Esophagus squamous epithelium (tissue), 5 donors: ENCODE measurements at regions not wholly inside any gene's neighbourhood (a gene's known extent, or its start where the extent isn't known, plus 50 kb on each side); places are given as distances from the start of the nearest gene placed in this dataset.

Experiments used
- DNase-seq: peaks from one replicate; lab custom pipeline; 2025; lab: John Stamatoyannopoulos, UW
- H3K27ac ChIP-seq, 4 donors: fragments of 200-600 bp; sonication (generic); one replicate each; pipeline ENCODE4 v1.5.1; 2016 to 2019; ENCODE audit warnings: mild to moderate bottlenecking in 1 of 4
- H3K27me3 ChIP-seq, 4 donors: fragments of 200-600 bp; sonication (generic); 1 replicate in 3 of 4; 2 replicates in 1 of 4; pipeline versions ENCODE4 v1.5.1 to v1.6.0; 2017 to 2021; ENCODE audit warnings: antibody characterized with exemption in 1 of 4
- H3K36me3 ChIP-seq, 3 donors: fragments of 200-600 bp; sonication (generic); one replicate each; pipeline ENCODE4 v1.5.1; 2016 to 2019
- H3K4me1 ChIP-seq, 3 donors: fragments of 200-600 bp; sonication (generic); one replicate each; pipeline ENCODE4 v1.5.1; 2017 to 2019
- H3K4me3 ChIP-seq, 4 donors: fragments of 200-600 bp; sonication (generic); 1 replicate in 3 of 4; 2 replicates in 1 of 4; pipeline ENCODE4 v1.5.1; 2016 to 2019; ENCODE audit warnings: mild to moderate bottlenecking in 2 of 4, moderate library complexity in 1 of 4
- H3K9me3 ChIP-seq, 3 donors: fragments of 200-600 bp; sonication (generic); one replicate each; pipeline ENCODE4 v1.5.1; 2016 to 2019
- CTCF ChIP-seq, 6 experiments: fragments of 450-650 bp in 4 of 6; fragments of 200-600 bp in 2 of 6; sonication (generic) in 2 of 6; IDR thresholded peaks; one replicate each; pipeline ENCODE4 v1.5.1; 2016 to 2019; ENCODE audit warnings: antibody characterized with exemption in 6 of 6, mild to moderate bottlenecking in 4 of 6, moderate library complexity in 4 of 6
- POLR2A ChIP-seq, 4 donors: fragments of 450-650 bp; IDR thresholded peaks; one replicate each; pipeline ENCODE4 v1.6.1; 2017; ENCODE audit warnings: antibody characterized with exemption in 4 of 4, mild to moderate bottlenecking in 4 of 4, moderate library complexity in 3 of 4
- WGBS, 2 donors: methylation state at CpG; one replicate each; pipeline ENCODE4 v1.1.5; 2018; 5-methylcytosine and 5-hydroxymethylcytosine counted together
- intact Hi-C: fragments of 100-400 bp; cut with DNase I; formaldehyde crosslinking; loops from one replicate; pipeline ENCODE4 v1.15.0; 2022
- donor health status: DM: yes; HTN: yes; CAD: no.

DNA sequence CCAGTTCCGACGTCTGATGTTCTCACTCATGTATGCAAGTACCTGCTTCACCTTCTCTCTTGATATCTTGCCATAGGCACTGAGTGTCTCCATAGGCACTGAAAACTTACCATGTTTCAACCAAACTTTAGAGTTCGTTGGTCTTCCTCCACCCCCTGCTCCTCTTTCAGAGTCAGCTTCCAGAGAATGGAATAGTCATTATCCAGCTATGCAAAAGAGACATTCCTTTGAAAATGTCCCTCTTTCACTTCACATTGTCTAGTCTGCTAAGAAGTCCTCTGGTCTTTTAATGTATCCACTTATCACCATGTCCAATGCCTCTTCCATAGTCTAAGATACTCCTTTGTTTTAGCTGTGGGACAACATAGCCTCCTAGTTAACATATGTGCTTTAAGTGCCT lies 566.0 kb upstream of the TENM3 start:
- H3K27me3 ChIP-seq = no peaks in the 10 kb centered on the region
- 86 to 94% methylated on average over 3 of the region's 3 CpGs for WGBS, 2 donors
- H3K27ac ChIP-seq = no peak overlapping the region
- TF ChIP-seq POLR2A (IDR thresholded peaks at IDR 0.05) (no peak), CTCF (IDR thresholded peaks at IDR 0.05) (no peak)
- no peaks in the 10 kb centered on the region for H3K9me3 ChIP-seq
- intact Hi-C loops = no loop called here
- H3K36me3 ChIP-seq = no peaks in the 10 kb centered on the region
- no peaks in the 10 kb centered on the region for H3K4me1 ChIP-seq
- no peak for DNase-seq
- no peak overlapping the region for H3K4me3 ChIP-seq

- no peaks in the 10 kb centered on the region for H3K36me3 ChIP-seq
- no peaks in the 10 kb centered on the region for H3K27me3 ChIP-seq
- TF ChIP-seq POLR2A (IDR thresholded peaks at IDR 0.05) (no peak), CTCF (IDR thresholded peaks at IDR 0.05) (no peak)
- H3K9me3 ChIP-seq = no peaks in the 10 kb centered on the region
- intact Hi-C loops = no loop called here
- no peak overlapping the region for H3K27ac ChIP-seq
- H3K4me3 ChIP-seq = no peak overlapping the region
- DNase-seq = no peak
- WGBS, 2 donors = 74 to 88% methylated on average over 6 of the region's 6 CpGs
- no peaks in the 10 kb centered on the region for H3K4me1 ChIP-seq
Measured at GRCh38 chr4:181677621-181678020, 565.6 kb upstream of the TENM3 start.

GRCh38 chr4:181679754-181680153 lies 563.4 kb upstream of the TENM3 start:
- H3K36me3 ChIP-seq = no peaks in the 10 kb centered on the region
- H3K4me3 ChIP-seq = no peak overlapping the region
- no peaks in the 10 kb centered on the region for H3K9me3 ChIP-seq
- intact Hi-C loops = no loop called here
- WGBS, 2 donors = 81 to 83% methylated on average over 3 of the region's 3 CpGs
- no peaks in the 10 kb centered on the region for H3K4me1 ChIP-seq
- no peak overlapping the region for H3K27ac ChIP-seq
- DNase-seq = no peak
- H3K27me3 ChIP-seq = no peaks in the 10 kb centered on the region
- TF ChIP-seq CTCF (IDR thresholded peaks at IDR 0.05) (no peak), POLR2A (IDR thresholded peaks at IDR 0.05) (no peak)

DNA sequence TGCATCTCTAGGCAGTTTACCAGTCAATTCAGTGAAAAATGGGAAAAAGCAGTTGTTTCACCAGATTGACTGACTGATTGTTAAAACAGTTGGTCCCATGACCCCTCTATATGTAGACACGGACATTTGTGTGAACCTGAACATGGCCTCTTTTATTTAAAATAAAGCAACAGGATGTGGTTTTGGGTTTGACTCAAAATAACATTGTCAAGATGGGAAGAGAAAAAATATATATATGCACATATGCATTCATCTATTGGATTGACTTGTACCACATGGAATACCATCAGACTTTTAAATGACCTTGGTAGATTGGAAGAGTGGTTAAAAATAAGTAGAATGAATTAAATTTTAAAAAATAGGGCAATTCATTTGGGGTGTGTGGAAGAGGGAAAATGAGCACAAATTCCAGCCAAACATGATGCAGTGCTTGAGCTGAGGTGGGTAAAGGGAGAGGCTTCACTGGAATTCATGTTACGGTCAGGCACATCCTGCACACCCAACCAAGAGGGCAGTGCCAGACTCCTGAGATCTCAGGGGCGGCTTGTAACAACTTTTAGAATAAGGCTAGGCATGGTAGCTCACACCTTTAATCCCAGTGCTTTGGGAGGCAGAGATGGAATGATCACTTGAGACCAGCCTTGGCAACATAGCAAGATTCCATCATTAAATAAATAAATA lies 560.7 kb upstream of the TENM3 start:
- 66 to 82% methylated on average over 3 of the region's 3 CpGs for WGBS, 2 donors
- Histone ChIP-seq H3K4me1 (no peaks in the 10 kb centered on the region), H3K9me3 (no peaks in the 10 kb centered on the region)

DNA sequence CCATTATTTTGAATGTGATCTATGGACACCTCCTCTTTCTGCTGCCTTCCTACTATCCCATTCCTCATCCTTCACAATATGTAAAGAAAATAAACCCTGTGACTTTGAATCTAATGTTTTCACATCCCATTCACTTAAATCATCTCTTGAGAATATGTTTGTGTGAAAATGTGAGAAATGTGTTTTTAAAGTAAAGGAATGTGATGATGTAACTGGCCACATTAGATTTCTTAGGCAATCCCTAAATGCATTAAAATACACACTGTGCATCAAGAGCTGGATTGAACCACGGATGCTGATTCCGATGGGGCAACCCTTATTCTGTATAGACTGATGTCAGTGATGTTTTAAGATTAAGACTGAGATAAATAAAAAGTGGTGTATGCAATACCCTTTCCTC lies 558.9 kb upstream of the TENM3 start:
- no peaks in the 10 kb centered on the region for H3K4me1 ChIP-seq
- no peak for DNase-seq
- H3K4me3 ChIP-seq = no peak overlapping the region
- intact Hi-C loops = no loop called here
- no peaks in the 10 kb centered on the region for H3K36me3 ChIP-seq
- H3K27me3 ChIP-seq = no peaks in the 10 kb centered on the region
- H3K9me3 ChIP-seq = no peaks in the 10 kb centered on the region
- TF ChIP-seq POLR2A (IDR thresholded peaks at IDR 0.05) = no peak
- TF ChIP-seq CTCF (IDR thresholded peaks at IDR 0.05) = no peak
- H3K27ac ChIP-seq = no peak overlapping the region
- 72 to 80% methylated on average over 2 of the region's 2 CpGs for WGBS, 2 donors

More for the DNA sequence above, 560.7 kb upstream of the TENM3 start:
- H3K27ac ChIP-seq = no peak overlapping the region
- TF ChIP-seq CTCF (IDR thresholded peaks at IDR 0.05) (no peak), POLR2A (IDR thresholded peaks at IDR 0.05) (no peak)
- intact Hi-C loops = no loop called here
- no peaks in the 10 kb centered on the region for H3K36me3 ChIP-seq
- H3K27me3 ChIP-seq = no peaks in the 10 kb centered on the region
- no peak for DNase-seq
- no peak overlapping the region for H3K4me3 ChIP-seq
